ENCODE measurements at regions not wholly inside any gene's neighbourhood (a gene's known extent, or its start where the extent isn't known, plus 50 kb on each side); places are given as distances from the start of the nearest gene placed in this dataset.

GRCh38 chr2:128635361-128635900, 316.8 kb upstream of the HS6ST1 start:
- 0% methylated on average over 8 of the region's 8 CpGs for WGBS (ENCODE audit: insufficient coverage, low coverage, missing lambda C conversion rate)
- intact Hi-C loops (cut with micrococcal nuclease) (no loop called here), in situ Hi-C loops (cut with MboI) (no loop called here)
- ChIA-PET CTCF (ENCODE audit: low intra/inter-chr PET ratio) (no interaction called here), POLR2A (no interaction called here)
- no peaks in the 10 kb centered on the region for H3K79me2 ChIP-seq (ENCODE audit: control insufficient read depth, insufficient read depth, low read length)
- no peak overlapping the region for H3K4me2 ChIP-seq (ENCODE audit: insufficient read depth, low read length)
- H3K4me3 ChIP-seq = no peak overlapping the region
- no peaks in the 10 kb centered on the region for H3K9me3 ChIP-seq (replicated peaks; ENCODE audit: control insufficient read depth, insufficient read depth, low read depth, low read length)
- H4K20me1 ChIP-seq (replicated peaks; ENCODE audit: control insufficient read depth, insufficient read depth, low read length) = no peaks in the 10 kb centered on the region
- no peak for FAIRE-seq
- no peaks in the 10 kb centered on the region for H3K9me1 ChIP-seq (ENCODE audit: control insufficient read depth, insufficient read depth, low read length)
- H3K27ac ChIP-seq (ENCODE audit: extremely low read depth, low read depth, low read length) = no peak overlapping the region
- no peak for ATAC-seq
- H3K36me3 ChIP-seq (ENCODE audit: control insufficient read depth, insufficient read depth, low read length) = no peaks in the 10 kb centered on the region
- no peak for DNase-seq (ENCODE audit: extremely low read depth in 1 of 4, low spot score in 3 of 4)
- H3K9ac ChIP-seq (ENCODE audit: insufficient read depth in 1 of 2, low read depth in 2 of 2, low read length in 2 of 2) = no peak overlapping the region
- no TSS peak for BruUV-seq (replicated peaks)
- H3K4me1 ChIP-seq (replicated peaks in 1 of 2; ENCODE audit: control insufficient read depth in 2 of 2, insufficient read depth in 2 of 2, low read length in 2 of 2) = no peaks in the 10 kb centered on the region
- TF ChIP-seq E2F4 (CRISPR knock-in tag; IDR thresholded peaks at IDR 0.05; ENCODE audit: low read depth) (no peak), GTF2E2 (tag; IDR thresholded peaks at IDR 0.05) (no peak), THRAP3 (IDR thresholded peaks at IDR 0.05; ENCODE audit: borderline replicate concordance) (no peak), ADNP (tag; IDR thresholded peaks at IDR 0.05) (no peak), SPI1 (IDR thresholded peaks at IDR 0.05; ENCODE audit: borderline replicate concordance, low read depth, low read length) (no peak), ARID1B (IDR thresholded peaks at IDR 0.05) (no peak)
- TF ChIP-seq, protein P1, sequence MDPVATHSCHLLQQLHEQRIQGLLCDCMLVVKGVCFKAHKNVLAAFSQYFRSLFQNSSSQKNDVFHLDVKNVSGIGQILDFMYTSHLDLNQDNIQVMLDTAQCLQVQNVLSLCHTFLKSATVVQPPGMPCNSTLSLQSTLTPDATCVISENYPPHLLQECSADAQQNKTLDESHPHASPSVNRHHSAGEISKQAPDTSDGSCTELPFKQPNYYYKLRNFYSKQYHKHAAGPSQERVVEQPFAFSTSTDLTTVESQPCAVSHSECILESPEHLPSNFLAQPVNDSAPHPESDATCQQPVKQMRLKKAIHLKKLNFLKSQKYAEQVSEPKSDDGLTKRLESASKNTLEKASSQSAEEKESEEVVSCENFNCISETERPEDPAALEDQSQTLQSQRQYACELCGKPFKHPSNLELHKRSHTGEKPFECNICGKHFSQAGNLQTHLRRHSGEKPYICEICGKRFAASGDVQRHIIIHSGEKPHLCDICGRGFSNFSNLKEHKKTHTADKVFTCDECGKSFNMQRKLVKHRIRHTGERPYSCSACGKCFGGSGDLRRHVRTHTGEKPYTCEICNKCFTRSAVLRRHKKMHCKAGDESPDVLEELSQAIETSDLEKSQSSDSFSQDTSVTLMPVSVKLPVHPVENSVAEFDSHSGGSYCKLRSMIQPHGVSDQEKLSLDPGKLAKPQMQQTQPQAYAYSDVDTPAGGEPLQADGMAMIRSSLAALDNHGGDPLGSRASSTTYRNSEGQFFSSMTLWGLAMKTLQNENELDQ (CRISPR knock-in tag; IDR thresholded peaks at IDR 0.05; ENCODE audit: borderline replicate concordance) = no peak
- H3K27me3 ChIP-seq (ENCODE audit: control insufficient read depth in 2 of 2, insufficient read depth in 2 of 2, low read length in 2 of 2) = peaks cover 14 to 53% of the 10 kb centered on the region in 2 experiments; a peak in 4 of 5 replicates
- H2AFZ ChIP-seq (ENCODE audit: low read depth, low read length) = no peak overlapping the region
